ENCODE measurements at regions not wholly inside any gene's neighbourhood (a gene's known extent, or its start where the extent isn't known, plus 50 kb on each side); places are given as distances from the start of the nearest gene placed in this dataset.

DNA sequence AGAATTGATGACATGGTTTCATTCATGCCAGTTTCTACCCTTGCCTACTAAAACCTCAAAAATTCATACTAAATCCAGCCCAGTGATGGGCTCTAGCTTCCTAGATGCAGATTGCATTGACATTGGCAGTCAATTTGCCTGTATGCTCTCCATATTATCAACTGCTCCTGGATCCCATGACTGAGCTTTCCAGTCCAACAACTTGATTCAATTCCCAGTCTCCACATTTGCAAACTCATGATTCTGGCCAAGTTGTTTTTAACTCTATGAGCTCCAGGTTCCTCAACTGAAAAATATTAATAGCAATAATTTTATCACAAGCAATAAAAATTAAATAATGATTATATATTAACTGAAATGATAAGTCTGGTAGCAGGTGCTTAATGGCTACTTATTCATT is 51.0 kb upstream of the DSC1 start:
- H3K4me2 ChIP-seq (ENCODE audit: low read length): no peak overlapping the region

DNA sequence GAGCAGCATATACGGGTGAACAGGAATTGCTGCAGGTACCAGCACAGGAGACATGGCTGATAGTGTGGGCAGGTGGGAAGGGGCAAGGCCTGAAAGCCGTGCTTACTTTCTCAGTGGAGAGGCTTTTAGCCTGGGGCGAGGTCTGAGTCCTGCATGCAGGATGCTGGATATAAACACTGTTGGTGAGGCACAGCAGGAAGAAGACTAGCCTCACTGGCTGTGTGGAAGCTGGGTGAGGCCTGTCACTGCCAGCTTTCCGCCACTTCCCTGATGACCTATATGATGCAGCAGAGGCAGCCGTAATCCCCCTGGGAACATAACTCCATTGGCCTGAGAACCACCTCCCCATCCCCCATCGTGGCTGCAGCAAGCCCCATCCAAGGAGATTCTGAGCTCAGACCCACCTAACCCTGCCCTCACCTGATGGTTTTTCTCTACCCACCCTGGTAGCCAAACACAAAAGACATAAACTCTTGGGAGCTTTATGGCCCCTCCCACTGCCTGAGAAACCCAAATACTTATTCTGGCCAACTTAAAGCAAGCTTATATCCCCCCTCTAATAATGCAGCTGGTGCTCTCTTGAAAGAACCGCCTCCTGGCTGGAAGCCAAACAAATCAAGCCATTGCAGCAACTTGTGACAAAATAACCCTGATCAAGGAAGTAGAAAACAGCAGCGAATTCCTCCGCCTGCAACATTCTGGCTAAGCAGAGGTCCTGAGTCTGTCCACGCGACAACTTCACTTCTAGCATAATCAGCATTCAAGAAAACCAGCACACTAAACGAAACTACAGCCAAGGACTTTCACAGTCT is 54.6 kb upstream of the DSC1 start:
- BruUV-seq (replicated peaks): no TSS peak

More for the DNA sequence above, 51.0 kb upstream of the DSC1 start:
- no TSS peak for BruUV-seq (replicated peaks)
- Histone ChIP-seq H2AFZ (ENCODE audit: low read length) (no peak overlapping the region), H3K27ac (ENCODE audit: low read length) (no peak overlapping the region), H3F3A (ENCODE audit: low read length, unreplicated experiment) (no peaks in the 10 kb centered on the region), H3K36me3 (ENCODE audit: low read depth, low read length) (no peaks in the 10 kb centered on the region), H3K9me2 (replicated peaks; ENCODE audit: low read length) (no peaks in the 10 kb centered on the region), H4K20me1 (ENCODE audit: low read length) (no peaks in the 10 kb centered on the region), H3K79me2 (ENCODE audit: low read length) (no peaks in the 10 kb centered on the region), H3K9ac (ENCODE audit: low read length) (no peak overlapping the region), H3K4me3 (ENCODE audit: low read length) (no peak overlapping the region), H3K9me3 (ENCODE audit: low read length) (no peaks in the 10 kb centered on the region), H3K27me3 (ENCODE audit: low read length) (no peaks in the 10 kb centered on the region), H3K4me1 (ENCODE audit: insufficient read depth, low read length) (no peaks in the 10 kb centered on the region)
- TF ChIP-seq EZH2phosphoT487 (IDR thresholded peaks at IDR 0.05; ENCODE audit: borderline replicate concordance, low read length) (no peak), CTCF (conservative IDR thresholded peaks at IDR 0.05; ENCODE audit: low read depth, low read length) (no peak), EZH2 (IDR thresholded peaks at IDR 0.05; ENCODE audit: low read length, unreplicated experiment) (no peak)
- DNase-seq (no peak), ATAC-seq (no peak)
- ChIA-PET POLR2A (ENCODE audit: unreplicated experiment) (no interaction called here), CTCF (no interaction called here)
- intact Hi-C loops (cut with micrococcal nuclease): no loop called here

More for the DNA sequence above, 54.6 kb upstream of the DSC1 start:
- Histone ChIP-seq H3K36me3 (ENCODE audit: low read depth, low read length) (no peaks in the 10 kb centered on the region), H3K4me3 (ENCODE audit: low read length) (no peak overlapping the region), H3K27me3 (ENCODE audit: low read length) (no peaks in the 10 kb centered on the region), H3K79me2 (ENCODE audit: low read length) (no peaks in the 10 kb centered on the region), H3K27ac (ENCODE audit: low read length) (no peak overlapping the region), H3K4me2 (ENCODE audit: low read length) (no peak overlapping the region), H3K9ac (ENCODE audit: low read length) (no peak overlapping the region), H2AFZ (ENCODE audit: low read length) (no peak overlapping the region), H3F3A (ENCODE audit: low read length, unreplicated experiment) (no peaks in the 10 kb centered on the region), H3K9me3 (ENCODE audit: low read length) (no peaks in the 10 kb centered on the region), H3K4me1 (ENCODE audit: insufficient read depth, low read length) (no peaks in the 10 kb centered on the region), H4K20me1 (ENCODE audit: low read length) (no peaks in the 10 kb centered on the region), H3K9me2 (replicated peaks; ENCODE audit: low read length) (no peaks in the 10 kb centered on the region)
- ChIA-PET CTCF (no interaction called here), POLR2A (ENCODE audit: unreplicated experiment) (no interaction called here)
- no peak for DNase-seq
- no peak for TF ChIP-seq EZH2 (IDR thresholded peaks at IDR 0.05; ENCODE audit: low read length, unreplicated experiment)
- no peak for TF ChIP-seq CTCF (conservative IDR thresholded peaks at IDR 0.05; ENCODE audit: low read depth, low read length)
- no peak for TF ChIP-seq EZH2phosphoT487 (IDR thresholded peaks at IDR 0.05; ENCODE audit: borderline replicate concordance, low read length)
- intact Hi-C loops (cut with micrococcal nuclease): no loop called here
- ATAC-seq: no peak
